Bronchial epithelial cell (primary cell): ENCODE measurements at regions not wholly inside any gene's neighbourhood (a gene's known extent, or its start where the extent isn't known, plus 50 kb on each side); places are given as distances from the start of the nearest gene placed in this dataset.

Source experiments
- DNase-seq: peaks from one replicate; pipeline ENCODE4 v3.0.0-alpha.2; 2010; ENCODE audit warnings: low read depth
- FAIRE-seq: peaks from 2 replicates; lab custom pipeline; 2011; peaks lifted over from hg19 to GRCh38; lab: Jason Lieb, UNC
- H3K27me3 ChIP-seq: 2 replicates; pipeline ENCODE4 v1.5.1; 2011; ENCODE audit warnings: low read length; ENCODE audit not compliant: control insufficient read depth, insufficient read depth
- H3K36me3 ChIP-seq: 2 replicates; pipeline ENCODE4 v1.5.1; 2011; ENCODE audit warnings: low read length; ENCODE audit not compliant: control insufficient read depth, insufficient read depth
- H3K4me3 ChIP-seq: 2 replicates; pipeline ENCODE4 v1.5.1; 2011; ENCODE audit warnings: mild to moderate bottlenecking, low read depth, low read length, control low read depth
- TF ChIP-seq, protein P1 (sequence below): IDR thresholded peaks from 2 replicates; pipeline ENCODE4 v1.5.1; 2011; ENCODE audit warnings: mild to moderate bottlenecking, moderate library complexity, low read length, control low read depth, inconsistent platforms; ENCODE audit not compliant: insufficient read depth, severe bottlenecking

DNA sequence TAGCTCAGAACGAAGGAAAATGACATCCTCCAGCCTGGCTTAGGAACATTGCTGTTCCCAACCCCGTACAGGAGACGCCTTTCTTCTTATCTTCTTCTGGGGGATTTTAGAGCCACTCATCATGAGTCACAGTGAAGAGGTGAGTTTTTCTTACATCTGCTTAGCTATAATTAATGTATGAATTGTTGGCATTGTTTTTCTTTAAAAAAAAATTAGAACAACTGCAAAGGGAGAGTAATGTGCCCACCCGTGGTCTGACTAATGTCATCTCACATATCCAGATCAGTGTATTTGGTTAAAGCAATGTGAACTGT is 310.6 kb upstream of the TSHZ3 start:
- FAIRE-seq (no peak), DNase-seq (no peak)
- no peaks in the 10 kb centered on the region for H3K27me3 ChIP-seq
- no peaks in the 10 kb centered on the region for H3K36me3 ChIP-seq
- no peak overlapping the region for H3K4me3 ChIP-seq
- TF ChIP-seq, protein P1, sequence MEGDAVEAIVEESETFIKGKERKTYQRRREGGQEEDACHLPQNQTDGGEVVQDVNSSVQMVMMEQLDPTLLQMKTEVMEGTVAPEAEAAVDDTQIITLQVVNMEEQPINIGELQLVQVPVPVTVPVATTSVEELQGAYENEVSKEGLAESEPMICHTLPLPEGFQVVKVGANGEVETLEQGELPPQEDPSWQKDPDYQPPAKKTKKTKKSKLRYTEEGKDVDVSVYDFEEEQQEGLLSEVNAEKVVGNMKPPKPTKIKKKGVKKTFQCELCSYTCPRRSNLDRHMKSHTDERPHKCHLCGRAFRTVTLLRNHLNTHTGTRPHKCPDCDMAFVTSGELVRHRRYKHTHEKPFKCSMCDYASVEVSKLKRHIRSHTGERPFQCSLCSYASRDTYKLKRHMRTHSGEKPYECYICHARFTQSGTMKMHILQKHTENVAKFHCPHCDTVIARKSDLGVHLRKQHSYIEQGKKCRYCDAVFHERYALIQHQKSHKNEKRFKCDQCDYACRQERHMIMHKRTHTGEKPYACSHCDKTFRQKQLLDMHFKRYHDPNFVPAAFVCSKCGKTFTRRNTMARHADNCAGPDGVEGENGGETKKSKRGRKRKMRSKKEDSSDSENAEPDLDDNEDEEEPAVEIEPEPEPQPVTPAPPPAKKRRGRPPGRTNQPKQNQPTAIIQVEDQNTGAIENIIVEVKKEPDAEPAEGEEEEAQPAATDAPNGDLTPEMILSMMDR: no peak

DNA sequence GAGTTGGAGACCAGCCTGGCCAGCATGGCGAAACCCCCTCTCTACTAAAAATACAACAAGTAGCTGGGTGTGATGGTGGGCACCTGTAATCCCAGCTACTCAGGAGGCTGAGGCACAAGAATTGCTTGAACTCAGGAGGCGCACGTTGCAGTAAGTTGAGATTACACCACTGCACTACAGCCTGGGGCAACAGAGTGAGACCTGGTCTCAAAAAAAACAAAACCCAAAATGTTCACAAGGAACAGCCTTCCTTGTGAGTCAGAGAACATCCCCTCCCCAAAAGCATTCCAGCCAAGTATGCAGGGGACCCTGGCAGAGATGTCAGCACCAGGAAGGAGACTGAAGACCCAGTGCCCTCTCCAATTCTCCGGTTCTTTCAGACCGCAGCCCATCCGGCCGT is 314.9 kb upstream of the TSHZ3 start:
- FAIRE-seq: no peak

DNA sequence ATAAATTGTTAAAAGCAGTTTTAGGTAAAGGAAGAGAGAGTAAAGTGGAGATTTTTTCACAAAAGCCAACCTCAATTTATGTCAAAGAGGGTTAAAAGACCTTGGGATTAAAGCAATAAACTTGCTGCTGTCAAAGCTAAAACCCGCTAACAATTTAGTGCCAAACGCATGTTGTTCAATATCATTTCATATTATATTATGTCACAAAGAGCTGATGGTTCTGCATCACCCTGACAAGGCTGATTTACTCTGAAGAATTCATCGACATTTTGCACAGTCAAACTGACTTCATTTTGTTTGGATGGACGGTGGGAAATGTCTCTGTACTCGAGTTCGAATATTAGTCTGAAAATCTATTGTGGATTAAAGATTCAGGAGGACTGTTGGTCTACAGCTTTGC is 315.8 kb upstream of the TSHZ3 start:
- Histone ChIP-seq H3K36me3 (no peaks in the 10 kb centered on the region), H3K4me3 (no peak overlapping the region), H3K27me3 (no peaks in the 10 kb centered on the region)
- DNase-seq: no peak
- TF ChIP-seq, protein P1: no peak
- FAIRE-seq: no peak

More for the DNA sequence above, 314.9 kb upstream of the TSHZ3 start:
- no peak for DNase-seq
- Histone ChIP-seq H3K36me3 (no peaks in the 10 kb centered on the region), H3K27me3 (no peaks in the 10 kb centered on the region), H3K4me3 (no peak overlapping the region)
- TF ChIP-seq, protein P1: no peak

DNA sequence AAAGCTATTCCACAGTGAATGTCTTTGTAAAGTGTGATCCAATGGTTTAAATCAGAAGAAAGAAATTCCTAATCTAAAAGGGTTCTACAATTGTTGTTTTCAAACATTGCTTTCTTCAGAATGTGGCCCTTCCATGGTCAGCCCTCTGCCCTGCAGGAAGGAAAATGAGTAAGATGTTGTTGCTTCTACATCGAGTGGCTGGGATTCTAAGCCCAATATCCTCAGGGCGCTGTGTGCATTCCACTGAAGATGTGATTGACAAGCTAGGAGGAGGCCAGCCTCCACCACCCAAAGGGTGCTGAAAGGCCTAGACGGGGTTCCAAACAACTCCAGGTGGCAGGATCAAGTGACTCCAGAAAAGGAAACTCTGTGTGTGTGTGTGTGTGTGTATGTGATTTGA is 316.9 kb upstream of the TSHZ3 start:
- FAIRE-seq (no peak), DNase-seq (no peak)
- Histone ChIP-seq H3K36me3 (no peaks in the 10 kb centered on the region), H3K27me3 (no peaks in the 10 kb centered on the region), H3K4me3 (no peak overlapping the region)
- TF ChIP-seq, protein P1: no peak

DNA sequence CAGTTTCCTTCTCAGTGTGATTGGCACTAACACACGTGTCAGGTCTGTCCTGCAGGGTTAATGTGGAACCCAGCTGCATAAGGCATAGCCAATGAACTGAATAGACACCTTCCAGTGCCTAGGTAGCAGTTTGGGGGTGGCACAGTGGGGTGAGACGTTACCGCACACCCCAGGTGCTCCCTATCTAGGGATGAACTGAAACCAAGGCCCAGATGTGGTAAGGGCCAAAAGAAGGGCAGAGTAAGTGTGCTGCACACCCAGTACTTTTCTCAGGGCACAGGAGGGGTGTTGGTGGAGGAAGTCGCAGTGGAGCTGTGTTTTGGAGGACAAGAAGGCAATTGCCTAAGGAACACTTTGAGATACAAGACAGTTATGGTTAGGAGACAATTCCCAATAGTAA is 317.9 kb upstream of the TSHZ3 start:
- FAIRE-seq: no peak

DNA sequence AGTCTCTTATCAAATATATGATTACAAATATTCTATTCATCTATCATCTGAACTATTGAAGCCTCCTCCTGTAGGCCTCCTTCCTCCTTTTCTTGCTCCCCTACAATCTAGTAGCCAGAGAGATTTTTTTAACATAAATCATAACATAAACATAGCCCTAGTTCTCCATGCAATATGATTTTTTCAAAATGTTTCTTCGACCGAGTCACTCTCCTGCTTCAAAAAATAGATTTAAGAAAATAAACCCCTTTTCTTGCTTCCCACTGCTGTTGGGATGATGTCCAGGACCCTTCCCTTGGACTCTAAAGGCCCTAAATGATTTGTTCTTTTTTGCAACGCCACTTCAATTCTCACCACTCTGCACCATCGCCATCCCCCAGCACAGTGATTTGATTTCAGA is 319.7 kb upstream of the TSHZ3 start:
- no peaks in the 10 kb centered on the region for H3K27me3 ChIP-seq
- TF ChIP-seq, protein P1: no peak
- no peaks in the 10 kb centered on the region for H3K36me3 ChIP-seq
- no peak for DNase-seq
- H3K4me3 ChIP-seq: no peak overlapping the region
- no peak for FAIRE-seq

More for the DNA sequence above, 317.9 kb upstream of the TSHZ3 start:
- TF ChIP-seq, protein P1: no peak
- Histone ChIP-seq H3K27me3 (no peaks in the 10 kb centered on the region), H3K4me3 (no peak overlapping the region), H3K36me3 (no peaks in the 10 kb centered on the region)
- no peak for DNase-seq
